HepG2 (cell line): ENCODE measurements at regions not wholly inside any gene's neighbourhood (a gene's known extent, or its start where the extent isn't known, plus 50 kb on each side); places are given as distances from the start of the nearest gene placed in this dataset.

ENCODE experiments used
- ATAC-seq: fragments of 200-7000 bp; cut with Tn5 transposase; 3 replicates; pipeline ENCODE4 v1.9.1; 2020; ENCODE audit warnings: mild to moderate bottlenecking, moderate library complexity
- BruUV-seq: library from RNA; stranded (reverse); fragments of 400-500 nt; replicated peaks from 2 replicates; lab custom pipeline; 2021; lab: Mats Ljungman, UMichigan
- CTCF ChIA-PET: fragments of 300-600 bp; formaldehyde crosslinking; extraction: SDS; loops from one replicate; lab custom pipeline; 2021; ENCODE audit warnings: low total read pairs, inconsistent platforms, low intra/inter-chr PET ratio; lab: Yijun Ruan, JAX
- POLR2A ChIA-PET: fragments of 350-600 bp; sonication (Branson Sonifier 250); formaldehyde crosslinking; loops from one replicate; lab custom pipeline; 2020; ENCODE audit warnings: antibody characterized with exemption, inconsistent platforms; lab: Yijun Ruan, JAX
- DNase-seq: peaks from one replicate; pipeline ENCODE4 v3.0.0-alpha.2; 2015; ENCODE audit warnings: low spot score
- FAIRE-seq: peaks from 3 replicates; lab custom pipeline; 2011; peaks lifted over from hg19 to GRCh38; lab: Jason Lieb, UNC
- H2AFZ ChIP-seq: one replicate; pipeline ENCODE4 v1.6.1; 2011; ENCODE audit warnings: low read length, inconsistent platforms
- H3K27ac ChIP-seq: fragments of 300-600 bp; 3 replicates; pipeline ENCODE4 v1.8.0; 2011; ENCODE audit warnings: mixed run types, mild to moderate bottlenecking, mixed read lengths, low read length, inconsistent platforms; ENCODE audit not compliant: insufficient read depth; ENCODE audit errors: extremely low read length
- H3K27me3 ChIP-seq, 2 experiments: fragments of 200-600 bp in 1 of 2; 2 replicates in 1 of 2; 3 replicates in 1 of 2; pipeline versions ENCODE4 v1.6.0 to v1.8.0; 2011; ENCODE audit warnings: low read length in 2 of 2, mild to moderate bottlenecking in 2 of 2, moderate library complexity in 2 of 2, inconsistent platforms in 1 of 2; ENCODE audit not compliant: insufficient read depth in 2 of 2, control insufficient read depth in 1 of 2
- H3K36me3 ChIP-seq, 2 experiments: fragments of 200-600 bp in 1 of 2; replicated peaks in 1 of 2; 2 replicates in 1 of 2; 3 replicates in 1 of 2; pipeline versions ENCODE4 v1.5.1 to v1.8.0; 2011; ENCODE audit warnings: low read length in 2 of 2, inconsistent platforms in 1 of 2; ENCODE audit not compliant: insufficient read depth in 2 of 2, control insufficient read depth in 1 of 2
- H3K4me1 ChIP-seq: 2 replicates; pipeline ENCODE4 v1.5.1; 2012; ENCODE audit warnings: low read length, inconsistent platforms; ENCODE audit not compliant: insufficient read depth
- H3K4me2 ChIP-seq: 2 replicates; pipeline ENCODE4 v1.6.0; 2011; ENCODE audit warnings: low read depth, low read length, inconsistent platforms
- H3K4me3 ChIP-seq, 3 experiments: fragments of 200-600 bp in 1 of 3; sonication (generic), shearing (Covaris generic) in 1 of 3; replicated peaks in 1 of 3; 2 replicates each; pipeline ENCODE4 v1.5.1; 2011 to 2016; ENCODE audit warnings: low read length in 3 of 3, inconsistent platforms in 2 of 3, low read depth in 2 of 3, mild to moderate bottlenecking in 2 of 3, control low read depth in 1 of 3, mixed read lengths in 1 of 3; ENCODE audit not compliant: insufficient read depth in 1 of 3
- H3K79me2 ChIP-seq: one replicate; pipeline ENCODE4 v1.6.1; 2011; ENCODE audit warnings: low read length, inconsistent platforms; ENCODE audit not compliant: insufficient read depth
- H3K9ac ChIP-seq: 2 replicates; pipeline ENCODE4 v1.6.0; 2011; ENCODE audit warnings: mild to moderate bottlenecking, low read depth, low read length, inconsistent platforms; ENCODE audit not compliant: insufficient read depth
- H3K9me3 ChIP-seq: 2 replicates; pipeline ENCODE4 v1.5.1; 2012; ENCODE audit warnings: mild to moderate bottlenecking, low read length
- H4K20me1 ChIP-seq: 2 replicates; pipeline ENCODE4 v1.6.0; 2011; ENCODE audit warnings: inconsistent platforms, mild to moderate bottlenecking, low read length, moderate library complexity; ENCODE audit not compliant: insufficient read depth
- ARID2 ChIP-seq: sonication (generic); formaldehyde crosslinking; IDR thresholded peaks from 2 replicates; pipeline ENCODE4 v1.8.1; 2022; ENCODE audit warnings: mild to moderate bottlenecking, missing genetic modification reagents, borderline replicate concordance
- CHD2 ChIP-seq: IDR thresholded peaks from 2 replicates; pipeline ENCODE4 v1.6.1; 2011; ENCODE audit warnings: low read depth, low read length, improper control_type of control experiment
- DMTF1 ChIP-seq: sonication (generic); formaldehyde crosslinking; IDR thresholded peaks from 2 replicates; pipeline ENCODE4 v1.4.0; 2020; ENCODE audit warnings: mild to moderate bottlenecking, missing genetic modification reagents
- FOXK2 ChIP-seq: fragments of 450-650 bp; IDR thresholded peaks from 2 replicates; pipeline ENCODE4 v1.6.1; 2016
- HMG20B ChIP-seq: conservative IDR thresholded peaks from 2 replicates; pipeline ENCODE4 v1.6.1; 2016; ENCODE audit warnings: missing genetic modification reagents, missing compliant biosample characterization
- HOXA7 ChIP-seq: sonication (generic); formaldehyde crosslinking; IDR thresholded peaks from 2 replicates; pipeline ENCODE4 v1.8.1; 2022; ENCODE audit warnings: mild to moderate bottlenecking, missing genetic modification reagents, moderate library complexity
- MED13 ChIP-seq: sonication (generic); formaldehyde crosslinking; IDR thresholded peaks from 2 replicates; pipeline ENCODE4 v1.5.0; 2020; ENCODE audit warnings: missing genetic modification reagents
- SAFB2 ChIP-seq: sonication (generic); formaldehyde crosslinking; IDR thresholded peaks from 2 replicates; pipeline ENCODE4 v1.5.1; 2020; ENCODE audit warnings: missing genetic modification reagents, low read depth, mild to moderate bottlenecking, borderline replicate concordance
- SALL2 ChIP-seq: sonication (generic); formaldehyde crosslinking; IDR thresholded peaks from 2 replicates; pipeline ENCODE4 v1.8.1; 2023; ENCODE audit warnings: mild to moderate bottlenecking, missing genetic modification reagents, inconsistent platforms
- SP5 ChIP-seq: IDR thresholded peaks from 2 replicates; pipeline ENCODE4 v1.6.1; 2016; ENCODE audit warnings: low read depth, borderline replicate concordance
- TAF1 ChIP-seq: sonication (generic); formaldehyde crosslinking; IDR thresholded peaks from 2 replicates; pipeline ENCODE4 v1.4.0; 2020; ENCODE audit warnings: missing genetic modification reagents
- TCF7 ChIP-seq: sonication (generic); IDR thresholded peaks from 2 replicates; pipeline ENCODE4 v1.6.1; 2016; ENCODE audit warnings: antibody characterized with exemption, low read depth
- ZBTB21 ChIP-seq: sonication (generic); formaldehyde crosslinking; IDR thresholded peaks from 2 replicates; pipeline ENCODE4 v1.4.0; 2020; ENCODE audit warnings: missing genetic modification reagents
- ZC3H13 ChIP-seq: sonication (generic); formaldehyde crosslinking; IDR thresholded peaks from 2 replicates; pipeline ENCODE4 v1.8.1; 2023; ENCODE audit warnings: mild to moderate bottlenecking, missing genetic modification reagents, moderate library complexity
- ZNF143 ChIP-seq: sonication (generic); formaldehyde crosslinking; IDR thresholded peaks from 2 replicates; pipeline ENCODE4 v1.4.0; 2020; ENCODE audit warnings: missing genetic modification reagents
- ZNF574 ChIP-seq: sonication (generic); formaldehyde crosslinking; IDR thresholded peaks from 2 replicates; pipeline ENCODE4 v1.4.0; 2020; ENCODE audit warnings: missing genetic modification reagents
- ZNF644 ChIP-seq: IDR thresholded peaks from 2 replicates; pipeline ENCODE4 v1.6.1; 2016; ENCODE audit warnings: low read depth
- ZNF766 ChIP-seq: sonication (generic); formaldehyde crosslinking; IDR thresholded peaks from 2 replicates; pipeline ENCODE4 v1.5.0; 2020; ENCODE audit warnings: missing genetic modification reagents, borderline replicate concordance
- WGBS: methylation state at CpG from one replicate; pipeline ENCODE4 v1.1.6; 2017; ENCODE audit warnings: low lambda C conversion rate; 5-methylcytosine and 5-hydroxymethylcytosine counted together
- in situ Hi-C: cut with HindIII; loops from 2 replicates; pipeline ENCODE4 v1.10.0; 2017; ENCODE audit warnings: low pct_unique_long_range_greater_than_20kb; ENCODE audit not compliant: extremely low pct_ligation_motif_present
- intact Hi-C: fragments of 100-400 bp; cut with micrococcal nuclease; formaldehyde crosslinking; loops from one replicate; pipeline ENCODE4 v1.10.0; 2022; ENCODE audit not compliant: unreplicated experiment

GRCh38 chr5:2909035-2909434 is 157.6 kb upstream of the IRX2 start:
- H3K27me3 ChIP-seq = no peaks in the 10 kb centered on the region
- no peak for FAIRE-seq
- no peak for TF ChIP-seq MED13 (CRISPR knock-in tag)
- TF ChIP-seq SP5 = no peak
- TF ChIP-seq FOXK2 = no peak
- TF ChIP-seq CHD2 = no peak
- no peak for TF ChIP-seq ZNF644 (CRISPR knock-in tag)
- TF ChIP-seq HOXA7 (CRISPR knock-in tag) = no peak
- no peak for TF ChIP-seq SAFB2 (CRISPR knock-in tag)
- no peak for TF ChIP-seq DMTF1 (CRISPR knock-in tag)
- TF ChIP-seq TCF7 = no peak
- TF ChIP-seq ZNF574 = no peak
- TF ChIP-seq ZNF143 (CRISPR knock-in tag) = no peak
- TF ChIP-seq ZNF766 (CRISPR knock-in tag) = no peak
- no peak for TF ChIP-seq HMG20B (CRISPR knock-in tag)
- TF ChIP-seq TAF1 (CRISPR knock-in tag) = no peak
- no peak for TF ChIP-seq ZC3H13
- no peak for TF ChIP-seq ARID2 (CRISPR knock-in tag)
- no peak for TF ChIP-seq ZBTB21 (CRISPR knock-in tag)
- TF ChIP-seq SALL2 (CRISPR knock-in tag) = no peak

More at GRCh38 chr5:2909035-2909434, 157.6 kb upstream of the IRX2 start:
- no TSS peak for BruUV-seq
- Histone ChIP-seq H3K27ac (no peak overlapping the region), H3K9me3 (no peaks in the 10 kb centered on the region), H3K9ac (no peak overlapping the region), H2AFZ (no peak overlapping the region), H3K4me2 (no peak overlapping the region), H3K4me1 (no peaks in the 10 kb centered on the region), H3K79me2 (no peaks in the 10 kb centered on the region), H3K36me3 (no peaks in the 10 kb centered on the region), H4K20me1 (no peaks in the 10 kb centered on the region), H3K4me3 (no peak overlapping the region)
- ATAC-seq = no peak
- no peak for DNase-seq
- CTCF ChIA-PET = no interaction called here
- 18% methylated on average over 6 of the region's 10 CpGs for WGBS
- in situ Hi-C loops = no loop called here
- POLR2A ChIA-PET = no interaction called here
- intact Hi-C loops = no loop called here
